CD4-positive, alpha-beta T cell treated with Interleukin-1 beta for 1 hour (primary cell): ENCODE measurements at regions not wholly inside any gene's neighbourhood (a gene's known extent, or its start where the extent isn't known, plus 50 kb on each side); places are given as distances from the start of the nearest gene placed in this dataset.
"Not testable (repeated sequence)": the region's sequence is repeated elsewhere in the genome, so short reads cannot be mapped to it uniquely, and the experiment has no call there.

Source experiments
- DNase-seq, 2 donors: peaks; one replicate each; pipeline ENCODE4 v3.0.0-alpha.2; 2020 to 2022

DNA sequence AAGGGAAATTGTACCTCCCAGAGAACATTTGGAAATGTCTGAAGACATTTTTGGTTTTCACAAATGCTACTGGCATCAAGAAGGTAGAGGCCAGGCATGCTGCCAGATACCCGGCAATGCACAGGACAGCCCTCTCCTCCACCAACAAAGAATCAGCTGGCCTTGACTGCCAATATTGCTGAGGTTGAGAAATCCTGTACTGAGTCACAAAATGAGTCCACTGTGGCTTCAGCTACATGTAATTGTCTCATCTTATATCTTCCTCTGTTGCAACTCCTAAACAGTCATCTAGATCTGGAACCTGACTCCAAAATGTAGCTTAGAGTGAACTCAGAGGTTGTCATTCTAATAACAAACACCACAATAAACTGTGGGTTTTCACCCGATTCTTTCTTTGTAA lies 327.5 kb upstream of the POGK start:
- DNase-seq, result peak in 1 of 2 donors; percentile 37

DNA sequence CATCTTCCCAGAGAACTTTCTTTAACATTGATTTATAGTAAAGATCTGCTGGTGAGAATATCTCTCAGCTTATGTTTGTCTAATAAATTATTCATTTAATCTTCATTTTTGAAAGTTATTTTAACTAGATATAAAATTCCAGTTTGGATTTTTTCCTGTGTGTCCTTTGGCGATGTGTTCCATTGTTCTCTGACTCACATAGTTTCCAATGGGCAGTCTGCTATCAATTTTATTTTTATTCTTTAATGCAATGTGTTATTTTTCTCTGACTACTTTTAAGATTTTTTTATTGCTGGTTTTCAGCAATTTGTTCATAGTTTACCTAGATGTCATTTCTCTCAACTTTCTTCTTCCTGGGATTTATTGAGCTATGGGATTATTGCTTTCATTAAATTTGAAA lies 325.2 kb upstream of the POGK start:
- DNase-seq, result no peak

DNA sequence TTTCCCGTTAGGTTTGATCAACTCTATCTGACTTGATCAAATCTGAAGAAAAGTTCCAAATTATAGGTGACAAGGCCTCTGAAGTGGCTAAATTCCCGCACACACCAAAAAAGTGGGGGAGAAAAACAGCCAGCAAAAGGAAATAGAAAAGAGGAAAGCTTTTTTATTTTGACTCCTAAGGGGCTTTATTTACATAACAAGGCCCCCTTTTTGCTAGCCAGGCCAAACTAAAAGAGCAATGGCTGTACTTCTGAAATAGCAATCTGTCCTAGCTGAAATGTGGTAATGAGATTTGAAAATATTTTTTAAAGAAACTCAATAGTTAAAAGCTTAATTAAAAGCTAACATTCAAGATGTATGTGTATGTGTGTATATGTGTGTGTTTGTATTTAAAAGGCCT lies 311.5 kb upstream of the POGK start:
- no peak for DNase-seq

DNA sequence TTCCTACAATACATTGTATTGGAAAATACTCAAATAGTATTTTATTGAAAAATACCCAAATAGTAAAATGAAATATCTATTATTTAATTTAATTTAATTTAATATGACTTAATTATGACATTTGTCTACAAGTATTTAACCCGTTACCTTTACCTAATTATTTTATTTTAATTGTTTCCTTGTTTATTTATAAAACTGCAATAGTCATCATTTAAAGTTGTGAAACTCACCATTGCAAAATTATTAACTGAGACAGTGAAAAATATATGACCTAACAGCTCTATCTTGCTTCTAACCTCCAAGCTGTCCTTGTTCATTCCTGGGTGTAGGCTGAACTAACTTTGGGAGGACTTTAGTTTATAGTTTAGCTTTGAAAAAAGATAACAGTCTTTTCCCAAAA lies 300.6 kb upstream of the POGK start:
- no peak for DNase-seq

DNA sequence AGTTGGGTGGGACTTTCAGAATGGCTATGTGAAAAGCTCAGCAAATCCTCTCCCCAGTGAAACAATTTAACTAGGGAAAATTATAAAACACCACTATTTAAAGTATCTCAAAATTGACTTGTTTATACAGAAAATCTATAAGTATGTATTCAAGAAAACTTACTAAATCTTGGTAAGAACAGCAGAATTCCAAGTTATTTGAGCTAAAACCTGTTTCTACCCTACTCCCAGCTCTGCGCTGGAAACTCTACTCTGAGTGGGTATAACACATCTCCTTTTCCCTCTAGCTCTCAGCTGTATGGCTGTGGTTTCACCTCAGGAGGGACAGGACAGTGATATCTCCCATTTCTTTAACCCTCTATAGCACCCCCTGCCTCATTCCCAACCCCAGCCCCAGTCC lies 295.2 kb upstream of the POGK start:
- no peak for DNase-seq

DNA sequence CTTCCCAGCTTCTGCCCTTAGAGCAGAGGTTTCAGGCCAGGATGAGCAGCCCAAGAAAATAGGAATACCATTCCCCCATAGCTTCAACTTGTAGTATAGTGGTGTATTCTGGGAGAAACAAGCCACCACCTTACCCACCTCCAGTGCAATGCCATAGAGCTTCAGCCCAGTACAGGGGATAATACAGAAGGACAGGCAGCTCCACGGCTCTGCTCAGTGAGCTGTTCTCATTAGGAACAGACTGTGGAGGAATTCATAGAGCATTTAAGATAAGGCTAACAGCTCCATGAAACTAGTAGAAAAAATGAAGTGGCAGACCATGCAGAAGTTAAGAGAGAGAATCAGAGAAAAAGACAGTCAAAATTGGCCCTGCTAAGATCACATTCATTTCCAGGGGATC lies 294.7 kb upstream of the POGK start:
- no peak for DNase-seq

DNA sequence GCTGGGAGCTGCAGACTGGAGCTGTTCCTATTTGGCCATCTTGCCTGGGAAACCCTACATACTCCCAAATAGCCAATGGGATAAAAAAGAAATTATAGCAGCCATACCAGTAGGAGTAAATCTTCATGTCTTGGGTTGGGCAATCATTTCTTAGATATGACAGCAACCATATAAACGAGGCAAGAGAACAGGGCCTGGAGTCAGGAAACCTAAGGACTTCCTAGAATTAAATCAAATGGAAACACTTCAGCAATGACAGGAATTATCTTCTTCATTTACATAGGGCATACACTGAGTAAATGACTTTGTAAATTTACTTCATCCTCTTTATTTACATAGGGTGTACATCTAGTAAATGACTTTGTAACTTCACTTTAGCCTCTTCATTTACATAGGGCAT lies 286.6 kb upstream of the POGK start:
- DNase-seq, result no peak

DNA sequence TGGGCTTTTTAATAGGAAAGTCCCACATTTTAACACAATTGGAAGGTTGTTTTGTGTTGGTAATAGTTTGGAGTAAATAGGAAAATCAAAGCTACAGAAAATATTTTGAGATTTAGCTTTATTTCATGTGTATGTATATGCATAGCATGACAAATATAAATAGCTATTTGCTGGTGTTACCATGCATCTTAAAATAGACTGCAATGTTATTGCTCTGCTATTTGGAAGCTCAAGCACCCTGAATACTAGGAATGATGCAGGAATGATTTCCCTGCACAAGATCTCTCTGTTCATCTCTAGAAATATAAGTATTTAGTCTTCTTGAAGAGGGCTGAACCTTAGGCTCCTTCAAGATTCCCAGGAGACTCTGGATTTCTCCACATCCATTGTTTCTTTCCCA lies 268.3 kb upstream of the POGK start:
- DNase-seq, result no peak

DNA sequence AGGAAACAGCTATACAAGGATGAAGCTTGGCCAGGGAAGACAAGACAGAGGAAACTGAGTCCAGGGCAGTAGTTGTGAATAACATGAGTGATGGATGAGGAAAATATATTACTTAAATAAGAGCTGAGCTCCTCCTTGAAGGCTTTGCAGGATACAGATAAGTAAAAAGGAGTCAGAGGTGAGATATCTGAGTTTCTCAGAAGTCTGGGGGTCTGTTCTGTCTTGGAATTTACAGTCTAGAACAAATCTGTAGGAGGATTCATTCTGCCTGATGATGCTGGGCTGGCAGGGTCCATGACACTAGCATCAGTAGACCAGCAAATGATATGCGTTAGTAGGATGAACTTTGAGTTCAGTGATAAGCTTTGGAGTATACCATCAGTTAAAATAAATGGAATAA lies 266.1 kb upstream of the POGK start:
- no peak for DNase-seq

DNA sequence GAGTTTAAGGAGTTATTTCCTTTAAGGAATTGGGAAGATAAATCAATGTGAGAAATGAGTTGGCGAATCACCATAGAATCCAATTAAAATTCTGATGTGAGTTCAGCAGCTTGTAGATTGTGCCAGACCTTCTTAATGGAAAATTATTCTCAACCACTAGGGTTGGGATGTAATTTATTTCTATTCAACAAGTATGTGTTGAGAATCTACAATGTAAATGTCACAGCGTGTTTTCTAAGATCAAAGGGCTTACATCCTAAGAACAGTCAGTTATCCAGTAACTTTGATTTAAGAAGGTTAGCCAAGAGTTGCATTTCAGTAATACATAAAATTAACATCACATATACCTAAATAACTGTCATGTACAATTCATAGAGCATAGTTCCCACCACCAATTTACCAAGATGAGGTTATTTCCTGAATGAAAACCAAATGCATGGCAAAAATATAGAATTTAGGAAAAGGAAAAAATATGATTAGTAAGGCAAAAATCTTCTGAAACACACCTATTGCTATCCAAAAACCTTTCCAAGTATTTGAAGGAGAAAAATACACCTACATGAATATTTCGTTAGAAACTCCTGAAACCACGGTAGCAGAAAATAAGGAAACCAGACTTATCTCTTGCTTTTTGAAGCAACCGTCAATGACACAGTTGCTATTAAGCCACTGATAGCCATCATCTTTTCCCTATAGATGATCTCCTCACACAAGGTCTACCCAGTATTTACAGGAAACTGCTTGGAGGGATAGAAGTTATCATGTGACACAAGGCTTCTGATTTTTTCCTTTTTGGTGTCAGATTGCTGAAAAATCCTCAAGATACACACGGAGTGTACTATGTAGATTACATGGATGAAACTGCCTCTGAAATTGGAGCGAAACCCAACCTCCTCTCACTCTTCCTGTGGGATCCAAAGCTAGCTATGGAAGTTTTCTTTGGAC lies 259.4 kb upstream of the POGK start:
- no peak for DNase-seq

DNA sequence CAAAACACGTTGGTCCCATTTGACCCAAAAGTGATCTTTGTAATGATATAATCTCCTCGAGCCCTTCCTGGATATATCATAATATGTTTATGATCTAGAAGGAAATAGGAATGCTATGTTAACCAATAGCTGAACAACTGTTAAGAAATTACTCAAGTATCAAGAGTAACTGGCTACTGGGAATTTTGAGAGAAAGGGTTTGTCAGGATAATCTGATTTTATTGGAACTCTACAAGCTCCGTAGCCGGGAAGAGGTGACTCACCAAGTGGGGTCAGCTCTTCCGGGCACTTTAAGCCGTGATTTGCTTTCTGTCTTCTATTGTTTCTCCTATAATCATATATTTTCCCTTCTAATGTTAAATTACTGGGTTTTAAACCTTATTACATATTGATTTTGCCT lies 250.5 kb upstream of the POGK start:
- DNase-seq, result no peak

DNA sequence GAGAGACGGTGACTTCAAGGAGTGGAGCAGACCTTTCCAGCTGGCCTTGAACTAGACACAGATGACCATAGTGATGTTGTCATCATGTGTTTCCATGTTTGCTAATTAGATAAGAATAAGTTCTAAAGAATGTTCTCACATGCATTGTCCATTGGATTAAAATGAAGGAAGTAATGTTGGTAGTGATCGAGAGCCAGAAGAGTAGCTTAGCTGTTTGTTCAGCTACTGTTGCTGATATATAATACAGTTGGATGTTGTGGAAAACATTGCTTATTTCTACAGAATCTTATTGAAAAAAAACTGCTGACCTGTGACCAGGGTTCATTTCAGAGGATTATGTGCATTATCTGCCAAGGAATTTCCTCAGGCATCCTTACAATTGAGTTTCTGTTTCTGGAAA lies 249.1 kb upstream of the POGK start:
- no peak for DNase-seq

DNA sequence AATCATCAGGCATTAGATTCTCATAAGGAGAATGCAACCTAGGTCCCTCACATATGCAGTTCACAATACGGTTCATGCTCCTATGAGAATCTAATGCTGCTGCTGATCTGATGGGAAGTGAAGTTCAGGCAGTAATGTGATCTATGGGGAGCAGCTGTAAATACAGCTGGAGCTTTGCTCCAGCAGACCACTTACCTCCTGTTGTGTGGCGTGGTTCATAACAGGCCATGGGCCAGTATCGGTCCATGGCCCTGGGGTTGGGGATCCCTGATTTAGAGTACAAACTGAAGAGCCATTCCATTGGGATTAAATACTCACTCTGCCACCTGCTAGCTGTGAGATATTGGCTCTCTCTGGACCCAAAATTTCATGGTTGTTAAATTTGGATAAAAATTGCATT lies 244.6 kb upstream of the POGK start:
- no peak for DNase-seq

DNA sequence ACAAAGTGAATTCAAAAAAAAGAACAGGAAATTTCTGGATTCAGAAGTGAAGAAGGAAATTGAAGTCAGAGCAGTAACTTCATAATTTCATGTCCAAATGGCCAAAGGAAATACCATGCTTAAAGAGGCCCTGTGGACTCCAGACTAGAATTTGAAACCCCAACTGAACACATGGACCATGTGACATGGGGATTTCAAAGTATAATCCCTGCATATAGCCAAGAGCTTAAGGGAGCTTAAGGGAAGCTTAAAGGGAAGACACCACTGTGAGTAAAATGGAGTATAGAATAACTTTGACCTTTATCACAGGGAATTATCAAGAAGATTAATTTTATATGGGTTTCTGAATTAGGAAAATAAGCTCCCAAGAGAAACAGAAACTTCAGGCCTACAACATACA lies 241.8 kb upstream of the POGK start:
- no peak for DNase-seq

DNA sequence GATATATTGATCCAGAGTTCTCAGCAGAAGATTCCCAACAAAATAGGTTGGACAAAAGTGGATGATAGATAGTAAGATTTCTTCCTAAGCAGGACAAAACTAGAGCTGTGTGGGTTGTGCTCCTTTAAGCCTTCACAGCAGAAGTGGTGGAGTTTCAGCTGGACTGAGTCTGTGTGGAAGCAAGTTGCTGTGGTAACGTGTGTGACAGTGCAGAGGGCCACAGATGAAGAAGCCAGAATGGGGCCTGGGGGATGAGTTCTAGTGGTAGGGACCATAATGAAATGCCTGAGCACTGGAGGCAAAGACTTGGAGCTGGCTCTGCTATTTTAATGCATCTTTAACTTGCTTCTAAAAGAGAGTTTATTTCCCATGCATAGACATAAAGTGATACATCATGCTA lies 238.7 kb upstream of the POGK start:
- no peak for DNase-seq

DNA sequence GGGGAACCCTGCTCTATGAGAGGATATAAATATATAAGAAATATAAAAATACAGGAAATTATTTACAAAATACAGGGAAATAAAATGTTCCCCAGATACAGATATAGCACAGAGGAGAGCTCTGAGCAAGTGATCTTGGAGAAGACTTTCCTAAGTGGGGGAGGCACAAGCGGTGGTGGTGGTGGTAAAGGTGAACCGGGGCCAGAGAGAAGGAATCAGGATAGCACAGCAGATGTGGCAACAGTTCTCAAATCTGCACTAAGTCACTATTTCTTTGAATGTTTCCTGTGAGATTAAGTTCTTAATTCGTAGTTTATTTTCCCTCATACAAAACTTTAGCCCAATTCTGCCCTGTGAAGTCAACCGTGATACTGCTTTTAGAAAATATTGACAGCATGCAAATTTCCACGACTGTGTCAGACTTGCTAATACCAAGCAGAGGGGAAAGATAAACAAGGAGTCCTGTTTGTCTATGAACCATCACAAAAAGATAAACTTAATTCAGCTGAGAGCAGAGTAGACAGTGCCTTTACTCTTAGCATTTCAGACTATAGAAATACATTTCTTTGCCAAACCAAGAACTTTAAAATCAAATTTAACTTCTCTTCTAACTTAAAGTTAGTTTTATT lies 237.5 kb upstream of the POGK start:
- no peak for DNase-seq

DNA sequence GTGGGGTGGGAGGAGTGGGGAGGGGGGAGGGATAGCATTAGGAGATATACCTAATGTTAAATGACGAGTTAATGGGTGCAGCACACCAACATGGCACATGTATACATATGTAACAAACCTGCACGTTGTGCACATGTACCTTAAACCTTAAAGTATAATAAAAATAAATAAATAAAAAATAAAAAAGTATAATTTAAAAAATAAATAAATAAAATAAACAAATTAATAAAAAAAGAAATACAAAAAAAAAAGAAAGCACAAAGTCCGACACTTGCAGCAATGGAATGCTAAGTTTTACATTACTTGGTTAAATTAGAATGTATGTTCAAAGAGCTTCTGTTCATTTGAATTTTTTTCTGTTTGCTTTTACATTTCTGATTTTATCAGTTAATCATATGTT lies 236.5 kb upstream of the POGK start:
- not testable (repeated sequence) for DNase-seq

DNA sequence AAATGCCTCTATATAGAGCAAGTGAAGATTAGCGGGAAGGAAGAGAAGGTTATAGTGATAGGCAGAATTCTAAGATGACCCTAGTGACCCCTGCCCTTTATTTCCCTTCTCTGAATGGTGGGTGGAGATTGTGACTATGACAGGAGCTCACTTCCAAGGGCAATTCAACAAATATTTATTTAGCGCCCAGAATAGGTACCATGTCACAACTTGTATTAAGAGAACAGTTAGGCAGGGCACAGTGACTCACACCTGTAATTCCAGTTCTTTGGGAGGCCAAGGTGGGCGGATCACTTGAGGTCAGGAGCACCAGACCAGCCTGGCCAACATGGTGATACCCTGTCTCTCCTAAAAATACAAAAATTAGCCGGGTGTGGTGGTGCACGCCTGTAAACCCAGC lies 236.0 kb upstream of the POGK start:
- no peak for DNase-seq

DNA sequence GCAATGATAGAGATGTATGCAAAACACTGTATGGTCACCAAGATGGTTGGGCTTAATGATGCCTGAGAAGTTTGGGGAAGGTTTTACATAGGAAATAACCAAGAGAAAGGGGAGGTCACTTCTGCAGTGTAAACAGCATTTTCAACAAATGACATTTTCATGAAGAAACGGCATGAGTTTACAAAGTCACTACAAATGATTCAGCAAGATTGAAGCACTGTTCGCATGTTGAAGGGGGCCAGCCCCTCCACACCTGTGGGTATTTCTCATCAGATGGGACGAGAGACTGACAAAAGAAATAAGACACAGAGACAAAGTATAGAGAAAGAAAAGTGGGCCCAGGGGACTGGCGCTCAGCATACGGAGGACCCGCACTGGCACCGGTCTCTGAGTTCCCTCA lies 234.1 kb upstream of the POGK start:
- DNase-seq, result no peak

DNA sequence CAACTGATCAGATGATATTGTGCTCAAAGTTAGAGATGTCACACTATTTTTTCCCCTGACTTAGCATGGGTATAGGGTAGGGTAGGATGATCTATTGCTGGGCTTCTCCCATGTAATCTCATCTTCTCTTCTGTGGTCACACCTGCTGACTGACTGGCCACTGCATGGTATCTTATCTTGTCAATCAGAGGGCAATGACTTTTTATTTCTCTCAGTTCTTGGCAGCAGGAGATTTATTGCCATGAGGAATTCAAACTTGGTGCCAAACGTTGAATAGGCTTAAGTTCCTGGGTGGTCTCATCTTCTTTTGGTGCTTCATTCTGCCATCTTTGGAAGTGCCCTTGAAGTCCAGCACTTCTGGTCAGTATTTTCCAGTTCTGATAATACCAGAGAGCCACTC lies 226.4 kb upstream of the POGK start:
- no peak for DNase-seq

DNA sequence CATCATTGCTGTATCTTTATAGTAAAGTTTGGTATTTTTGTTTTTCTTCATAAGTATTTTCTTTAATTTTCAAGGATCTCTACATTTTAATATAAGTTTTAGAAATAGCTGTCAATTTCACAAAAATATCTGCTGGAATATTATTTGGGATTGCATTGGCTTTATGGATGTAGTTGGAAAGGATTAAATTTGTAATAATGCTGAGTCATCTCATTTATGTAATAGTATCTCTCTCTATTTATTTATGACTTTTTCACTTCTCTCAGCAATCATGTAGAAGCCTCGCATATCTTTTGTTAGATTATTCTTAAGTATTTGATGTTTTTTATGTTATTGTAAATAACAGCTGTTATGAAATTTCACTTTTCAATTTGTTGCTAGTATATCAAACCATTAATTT lies 223.1 kb upstream of the POGK start:
- DNase-seq, result no peak

DNA sequence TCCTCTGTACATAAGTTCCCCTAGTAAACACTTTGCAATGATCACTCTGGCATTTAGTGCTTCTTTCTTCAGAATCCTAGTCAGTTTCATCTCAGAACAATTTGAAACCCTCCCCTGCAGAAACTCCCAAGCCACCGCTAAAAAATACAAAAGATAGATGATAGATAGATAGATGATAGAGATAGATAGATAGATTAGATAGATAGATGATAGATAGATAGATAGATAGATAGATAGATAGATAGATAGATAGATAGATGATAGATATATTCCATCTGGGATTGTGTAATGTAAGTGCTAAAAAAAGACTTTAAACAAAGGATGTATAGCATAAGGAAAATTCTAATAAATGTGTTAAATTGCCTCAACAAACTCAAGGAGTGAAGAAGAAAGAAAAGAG lies 212.6 kb upstream of the POGK start:
- no peak for DNase-seq

DNA sequence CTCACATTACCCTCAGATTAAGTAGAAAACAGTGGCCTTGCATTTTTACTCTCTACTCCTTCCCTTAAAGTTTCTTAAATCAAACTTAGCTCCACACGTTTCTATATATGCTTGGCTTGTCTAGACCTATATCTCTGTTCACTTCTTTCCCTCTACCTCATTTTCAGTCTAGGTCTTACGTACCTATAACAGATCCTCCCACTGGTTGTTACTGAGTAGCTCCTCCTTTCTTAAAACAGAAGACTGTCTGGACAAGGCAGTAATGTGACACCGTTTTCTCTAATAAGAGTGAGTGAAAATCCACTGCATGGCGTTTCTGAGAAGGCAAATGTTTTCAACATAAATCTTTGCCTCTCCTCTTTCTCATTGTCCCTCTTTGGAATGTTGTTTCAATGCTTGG lies 211.7 kb upstream of the POGK start:
- no peak for DNase-seq

DNA sequence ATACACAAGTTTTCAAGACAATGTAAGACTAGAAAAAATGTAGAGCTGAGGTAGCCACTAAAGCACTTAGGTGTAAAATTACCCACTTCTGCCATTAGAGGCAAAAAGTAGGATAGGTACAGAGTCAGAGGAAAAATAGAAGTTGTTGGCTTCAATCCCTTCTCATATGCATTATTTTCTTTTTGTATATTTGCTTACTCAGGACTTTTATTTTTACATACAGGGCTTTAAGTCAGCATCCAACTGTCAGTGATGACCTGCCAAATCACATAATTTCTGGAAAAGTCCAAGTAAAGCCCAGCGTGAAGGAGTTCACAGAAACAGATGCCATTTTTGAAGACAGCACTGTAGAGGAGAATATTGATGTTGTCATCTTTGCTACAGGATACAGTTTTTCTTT lies 211.0 kb upstream of the POGK start:
- DNase-seq, result no peak

DNA sequence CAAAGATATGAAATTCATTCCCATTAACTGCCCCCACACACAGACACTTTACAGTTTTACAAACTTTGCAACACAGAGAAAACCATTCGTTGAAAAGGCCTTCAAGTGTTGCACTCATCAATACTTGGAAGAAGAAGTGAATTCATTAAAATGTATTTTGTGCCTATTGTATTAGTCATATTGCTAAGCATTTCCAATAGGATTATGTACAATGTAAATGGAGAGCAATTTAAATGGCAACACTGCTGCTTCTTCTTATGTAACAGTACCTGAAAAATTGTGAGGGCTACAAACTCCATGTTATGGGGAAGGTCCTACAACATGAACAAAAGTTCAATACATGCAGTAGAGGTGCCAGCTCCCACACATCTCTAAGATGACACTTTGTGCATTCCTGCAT lies 209.3 kb upstream of the POGK start:
- no peak for DNase-seq
